ENCODE measurements at regions not wholly inside any gene's neighbourhood (a gene's known extent, or its start where the extent isn't known, plus 50 kb on each side); places are given as distances from the start of the nearest gene placed in this dataset.

GRCh38 chr2:60400462-60401246 lies 152.8 kb downstream of the BCL11A start:
- no peak for DNase-seq (ENCODE audit: low read depth)

GRCh38 chr2:60394463-60394862 lies 159.0 kb downstream of the BCL11A start:
- no peak for DNase-seq (ENCODE audit: low read depth)

GRCh38 chr2:60391649-60392375 lies 161.6 kb downstream of the BCL11A start:
- no peak for DNase-seq (ENCODE audit: low read depth)

- no peak for DNase-seq (ENCODE audit: low read depth)
Measured at GRCh38 chr2:60391230-60391629, 162.2 kb downstream of the BCL11A start.

- DNase-seq (ENCODE audit: low read depth), result no peak
Measured at GRCh38 chr2:60386436-60386835, 167.0 kb downstream of the BCL11A start.

GRCh38 chr2:60385648-60386047 lies 167.8 kb downstream of the BCL11A start:
- no peak for DNase-seq (ENCODE audit: low read depth)

- DNase-seq (ENCODE audit: low read depth), result no peak
Measured at GRCh38 chr2:60383401-60384143, 169.9 kb downstream of the BCL11A start.

GRCh38 chr2:60380411-60380810 lies 173.0 kb downstream of the BCL11A start:
- DNase-seq (ENCODE audit: low read depth), result no peak

GRCh38 chr2:60379684-60380083 lies 173.8 kb downstream of the BCL11A start:
- no peak for DNase-seq (ENCODE audit: low read depth)

- DNase-seq (ENCODE audit: low read depth), result no peak
Measured at GRCh38 chr2:60379216-60379615, 174.2 kb downstream of the BCL11A start.

GRCh38 chr2:60377825-60378224 lies 175.6 kb downstream of the BCL11A start:
- no peak for DNase-seq (ENCODE audit: low read depth)

GRCh38 chr2:60376252-60376651 lies 177.2 kb downstream of the BCL11A start:
- DNase-seq (ENCODE audit: low read depth), result no peak

- DNase-seq (ENCODE audit: low read depth), result no peak
Measured at GRCh38 chr2:60371681-60372080, 181.8 kb downstream of the BCL11A start.

GRCh38 chr2:60371219-60371618 lies 182.2 kb downstream of the BCL11A start:
- DNase-seq (ENCODE audit: low read depth), result no peak

GRCh38 chr2:60370814-60371213 lies 182.6 kb downstream of the BCL11A start:
- no peak for DNase-seq (ENCODE audit: low read depth)

- no peak for DNase-seq (ENCODE audit: low read depth)
Measured at GRCh38 chr2:60368456-60368855, 185.0 kb downstream of the BCL11A start.

GRCh38 chr2:60366135-60366712 lies 187.2 kb downstream of the BCL11A start:
- DNase-seq (ENCODE audit: low read depth), result no peak

- DNase-seq (ENCODE audit: low read depth), result no peak
Measured at GRCh38 chr2:60365556-60365955, 187.9 kb downstream of the BCL11A start.

GRCh38 chr2:60364491-60364890 lies 189.0 kb downstream of the BCL11A start:
- DNase-seq (ENCODE audit: low read depth), result no peak

GRCh38 chr2:60361498-60361897 lies 192.0 kb downstream of the BCL11A start:
- no peak for DNase-seq (ENCODE audit: low read depth)

GRCh38 chr2:60359569-60359968 lies 193.9 kb downstream of the BCL11A start:
- DNase-seq (ENCODE audit: low read depth), result no peak

GRCh38 chr2:60358476-60358875 lies 195.0 kb downstream of the BCL11A start:
- no peak for DNase-seq (ENCODE audit: low read depth)
